GM19238 (cell line): ENCODE measurements at regions not wholly inside any gene's neighbourhood (a gene's known extent, or its start where the extent isn't known, plus 50 kb on each side); places are given as distances from the start of the nearest gene placed in this dataset.
A peak's percentile ranks its signal among the peaks of the same experiment; 100 is the strongest.

Experiments
- DNase-seq: peaks from one replicate; pipeline ENCODE4 v3.0.0; 2011; ENCODE audit warnings: low spot score; ENCODE audit not compliant: insufficient read length

- DNase-seq = no peak
These were observed 251.7 kb upstream of the WWC1 start for GRCh38 chr5:168039566-168040248.

- no peak for DNase-seq
These were observed 249.9 kb upstream of the WWC1 start for GRCh38 chr5:168041583-168041982.

DNA sequence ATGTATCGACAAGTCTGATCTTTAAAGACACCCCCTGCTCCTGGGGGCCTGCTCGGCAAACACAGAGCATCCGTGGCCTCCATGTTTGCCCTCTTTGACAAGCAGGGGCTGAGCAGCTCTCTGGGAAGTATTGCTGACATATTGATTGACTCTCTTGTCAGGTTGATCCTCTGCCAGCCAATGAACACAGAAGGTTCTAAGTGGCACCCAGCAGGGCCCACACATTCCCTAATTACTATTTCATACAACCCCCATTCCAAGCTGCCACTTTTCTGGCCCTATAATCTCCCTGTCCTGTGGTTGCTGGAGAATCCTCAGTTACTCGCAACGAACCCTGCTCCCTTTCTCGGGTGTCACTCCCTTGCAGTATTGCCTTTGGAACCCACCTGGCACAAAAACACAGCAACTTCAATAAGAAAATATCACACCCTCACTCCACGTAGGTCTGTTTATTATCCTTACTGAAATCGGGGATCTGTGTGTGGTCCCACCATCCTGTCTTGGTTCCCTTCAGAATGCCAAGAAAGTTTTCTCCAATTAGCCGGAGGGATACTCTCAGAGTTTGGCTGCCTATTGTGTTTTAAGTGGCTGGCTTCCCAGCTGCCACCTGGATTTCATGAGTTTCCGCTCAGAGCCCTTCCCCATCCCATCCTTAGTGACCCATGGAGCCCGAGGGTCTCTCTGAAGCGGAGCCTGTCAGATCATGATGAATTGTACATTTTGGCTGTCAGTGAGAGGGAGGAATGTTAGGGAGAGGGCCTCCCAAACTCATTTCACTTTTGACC is 249.0 kb upstream of the WWC1 start:
- no peak for DNase-seq

DNA sequence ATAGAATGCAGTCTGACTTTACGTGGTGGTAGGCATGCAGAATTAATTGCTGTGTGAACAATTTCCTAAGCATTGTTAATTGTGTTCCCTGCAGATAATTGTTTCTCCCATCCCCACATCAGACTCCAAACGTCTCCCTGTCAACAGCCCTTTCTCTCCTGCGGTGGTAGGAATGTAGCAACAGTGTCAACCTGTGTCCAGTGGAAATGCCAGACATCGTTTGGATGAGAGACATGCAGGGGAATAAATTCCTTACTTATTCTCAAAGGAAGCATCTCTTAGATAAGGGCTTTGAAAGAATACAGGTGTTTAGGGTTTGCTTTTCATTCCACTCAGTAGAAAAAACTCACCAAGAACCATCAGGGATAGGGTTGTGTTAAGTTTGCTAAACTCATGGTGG is 245.3 kb upstream of the WWC1 start:
- DNase-seq = no peak

DNA sequence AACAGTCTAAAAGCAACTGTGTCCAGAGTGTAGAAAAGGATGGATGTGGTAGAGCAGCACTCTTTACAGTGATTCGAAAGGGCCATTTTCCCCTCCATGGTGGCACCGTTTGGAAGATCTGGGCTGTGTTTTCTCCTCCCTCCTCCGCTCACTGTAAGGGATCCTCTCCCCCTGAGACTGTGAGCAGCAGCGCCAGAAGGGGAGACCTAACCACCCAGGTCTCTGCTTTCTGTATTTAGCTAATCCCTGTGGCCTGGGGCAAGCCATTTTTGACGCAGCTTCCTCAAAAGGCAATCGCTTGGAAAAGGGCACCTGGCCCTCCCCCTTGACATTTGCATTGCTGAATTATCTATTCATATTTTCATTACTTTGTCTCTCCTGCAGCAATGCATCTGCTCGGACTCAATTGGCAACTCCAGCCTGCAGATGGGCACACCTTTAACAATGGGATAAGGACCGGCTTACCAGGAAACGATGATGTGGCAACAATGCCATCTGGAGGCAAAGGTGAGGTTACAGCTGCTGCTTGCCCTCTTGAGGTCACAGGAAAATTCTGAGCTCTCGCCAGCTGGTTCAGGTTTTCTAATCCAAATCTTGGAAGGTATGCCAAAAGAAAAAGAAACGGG is 244.3 kb upstream of the WWC1 start:
- peak; percentile 13 for DNase-seq

GRCh38 chr5:168047669-168048111 is 243.8 kb upstream of the WWC1 start:
- no peak for DNase-seq

- no peak for DNase-seq
These were observed 243.0 kb upstream of the WWC1 start for GRCh38 chr5:168048486-168048885.

DNA sequence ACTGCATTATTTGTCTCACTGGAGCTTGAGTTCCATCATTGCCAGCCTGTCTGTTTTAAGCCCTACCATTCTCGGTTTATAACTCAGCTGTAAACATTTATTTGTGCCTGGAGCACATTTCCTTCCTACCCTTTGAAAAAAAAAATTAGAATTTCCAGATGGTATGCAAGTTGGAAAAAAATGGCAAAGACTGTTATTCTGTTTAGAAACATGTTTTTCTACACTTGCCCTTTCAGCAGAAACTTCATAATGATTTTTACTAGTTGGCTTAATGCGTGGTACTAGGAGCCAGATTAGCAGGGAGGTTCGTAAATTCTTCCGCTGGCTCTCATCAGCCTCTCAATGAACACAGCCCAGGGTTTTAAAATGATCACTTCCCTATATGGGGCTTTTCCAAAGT is 238.8 kb upstream of the WWC1 start:
- DNase-seq = no peak

DNA sequence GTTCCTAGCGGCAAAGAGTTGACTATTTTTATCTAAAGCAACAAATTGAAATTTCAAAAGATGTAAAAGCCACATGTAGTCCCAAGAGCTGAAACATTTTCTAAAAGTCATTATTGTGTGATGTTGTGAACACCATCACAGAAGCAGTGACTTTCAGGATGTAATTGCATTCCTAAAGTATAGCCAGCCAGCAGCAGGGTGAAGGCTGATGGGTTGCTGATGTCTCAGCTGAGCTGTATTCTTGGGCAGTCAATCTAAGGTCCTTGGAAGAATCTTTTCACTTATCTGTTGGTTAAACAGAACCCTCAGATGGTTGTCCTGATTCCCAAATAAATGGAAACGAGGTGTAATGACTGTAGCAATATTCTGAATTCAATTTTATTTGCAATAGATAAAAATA is 237.4 kb upstream of the WWC1 start:
- no peak for DNase-seq

- DNase-seq = no peak
These were observed 236.2 kb upstream of the WWC1 start for GRCh38 chr5:168055141-168055683.

DNA sequence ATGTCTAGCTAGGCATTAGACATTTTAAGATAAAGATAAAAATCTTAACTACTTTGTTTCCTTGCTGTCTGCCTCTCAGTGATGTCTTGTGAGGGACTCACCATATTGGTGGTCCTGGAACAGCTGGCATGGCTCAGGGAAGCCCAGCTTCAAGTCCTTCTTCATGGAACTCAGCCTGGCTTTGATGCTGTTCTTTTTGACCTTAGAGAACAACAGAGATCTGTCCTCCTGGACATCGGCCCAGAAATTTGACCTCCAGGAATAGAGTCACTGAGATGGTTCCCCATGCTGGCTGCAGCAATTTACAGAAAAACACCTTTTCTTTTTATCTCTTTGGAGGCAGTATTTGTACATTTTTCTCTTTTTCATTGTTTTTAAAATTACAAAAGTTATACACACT is 235.5 kb upstream of the WWC1 start:
- no peak for DNase-seq

- no peak for DNase-seq
These were observed 234.8 kb upstream of the WWC1 start for GRCh38 chr5:168056499-168057182.

DNA sequence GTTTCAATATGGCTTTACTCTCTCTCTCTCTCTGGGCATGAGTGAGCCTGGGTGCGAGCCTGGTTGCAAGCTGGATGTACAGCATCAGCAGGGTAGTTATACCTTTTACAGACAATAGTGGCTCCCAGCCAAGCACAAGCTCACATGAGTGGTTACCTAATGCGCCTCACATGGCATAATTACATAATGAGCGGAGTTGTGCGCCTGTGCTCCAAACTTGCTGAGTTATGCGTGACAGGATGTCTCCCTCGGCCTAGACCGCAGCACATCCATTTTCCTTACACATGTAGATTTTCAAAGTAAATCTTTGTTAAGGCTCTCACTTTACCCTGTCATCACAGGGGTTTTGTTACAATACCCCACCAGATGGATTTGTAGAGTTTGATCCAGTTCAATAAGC is 233.5 kb upstream of the WWC1 start:
- no peak for DNase-seq

DNA sequence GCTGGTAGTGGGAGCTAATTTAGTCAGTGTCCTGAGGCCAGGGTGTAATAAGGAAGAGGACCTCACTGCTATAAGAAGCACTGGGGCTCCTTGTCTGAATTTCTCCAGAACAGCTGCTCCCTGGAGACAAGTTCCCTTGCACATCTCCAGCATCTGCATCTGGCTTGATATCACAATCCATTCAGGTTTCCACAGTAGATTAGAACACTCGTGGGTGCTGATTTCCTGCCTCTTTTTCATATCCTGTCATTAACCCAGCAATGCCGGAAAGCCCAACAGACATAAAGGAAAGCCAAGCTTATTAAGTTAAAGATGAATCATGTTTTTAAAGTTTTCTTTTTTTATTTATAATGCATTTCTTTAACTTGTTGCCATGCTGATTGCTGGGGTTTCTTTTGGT is 232.3 kb upstream of the WWC1 start:
- no peak for DNase-seq

DNA sequence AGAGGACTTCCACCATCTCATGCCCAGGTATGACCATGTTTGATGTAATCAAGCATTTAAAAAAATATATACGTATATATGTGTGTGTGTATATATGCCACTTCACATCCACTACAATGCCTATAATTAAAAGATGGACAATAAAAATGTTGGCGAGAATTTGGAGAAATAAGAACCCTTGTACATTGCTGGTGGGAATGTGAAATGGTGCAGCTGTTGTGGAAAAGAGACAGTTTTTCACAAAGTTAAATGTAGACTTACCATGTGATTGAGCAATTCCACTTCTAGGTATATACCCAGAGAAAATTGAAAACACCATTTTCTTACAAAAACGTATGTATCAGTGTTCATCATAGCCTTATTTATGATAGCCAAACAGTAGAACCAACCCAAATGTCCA is 229.2 kb upstream of the WWC1 start:
- no peak for DNase-seq

GRCh38 chr5:168064457-168064856 is 227.0 kb upstream of the WWC1 start:
- DNase-seq = no peak

GRCh38 chr5:168064933-168065622 is 226.4 kb upstream of the WWC1 start:
- no peak for DNase-seq

- no peak for DNase-seq
These were observed 224.8 kb upstream of the WWC1 start for GRCh38 chr5:168066536-168067208.

- no peak for DNase-seq
These were observed 220.7 kb upstream of the WWC1 start for GRCh38 chr5:168070761-168071160.

DNA sequence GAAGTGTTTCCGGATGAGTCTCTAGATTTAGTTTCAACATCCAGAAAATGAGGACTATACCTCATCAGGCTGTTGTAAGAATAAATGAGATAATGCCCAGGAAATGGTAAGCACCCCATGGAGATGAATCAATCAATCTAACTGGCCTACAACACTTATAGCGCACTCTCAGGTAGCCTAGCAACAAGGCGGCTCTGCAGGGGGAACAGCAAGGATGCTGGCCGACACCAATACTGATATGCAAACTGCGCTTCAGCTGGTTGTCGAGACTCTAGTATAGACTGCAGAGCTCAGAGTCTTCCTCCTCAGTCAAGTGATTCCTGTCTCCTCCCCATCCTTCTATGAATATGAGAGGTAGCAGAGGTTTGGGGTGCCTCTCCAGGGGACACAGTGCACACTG is 218.8 kb upstream of the WWC1 start:
- DNase-seq = no peak

DNA sequence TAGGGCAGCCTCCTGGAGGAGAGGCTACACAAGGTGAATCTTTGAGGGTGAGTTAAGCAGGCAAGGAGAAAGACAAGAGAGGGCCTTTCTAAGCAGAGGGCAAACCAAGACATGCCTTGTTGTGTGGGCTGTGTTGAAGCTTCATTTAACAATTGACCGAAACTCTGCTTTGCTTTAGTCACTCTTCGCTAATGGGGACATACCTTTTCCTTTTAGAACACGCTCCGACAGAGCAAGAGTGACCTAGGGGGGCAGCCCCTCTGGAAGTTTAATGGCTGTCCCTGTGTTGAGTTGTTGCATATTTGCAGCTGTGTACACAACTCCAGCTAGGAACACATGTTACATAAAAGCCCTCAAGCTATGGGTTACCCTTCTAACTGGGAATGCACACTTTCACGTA is 218.1 kb upstream of the WWC1 start:
- DNase-seq = no peak
